OCI-LY1 (cell line): ENCODE measurements at regions not wholly inside any gene's neighbourhood (a gene's known extent, or its start where the extent isn't known, plus 50 kb on each side); places are given as distances from the start of the nearest gene placed in this dataset.

Experiments used
- H2AFZ ChIP-seq: fragments of 200-600 bp; sonication (generic), shearing (Covaris generic); 2 replicates; pipeline ENCODE4 v1.6.0; 2014; ENCODE audit warnings: antibody characterized with exemption, mild to moderate bottlenecking, low read length
- H3F3A ChIP-seq: fragments of 200-600 bp; sonication (generic), shearing (Covaris generic); 2 replicates; pipeline ENCODE4 v1.6.0; 2014; ENCODE audit warnings: mild to moderate bottlenecking, antibody characterized with exemption, low read length, moderate library complexity; ENCODE audit not compliant: insufficient read depth
- H3K27ac ChIP-seq: fragments of 200-600 bp; sonication (generic); 2 replicates; pipeline ENCODE4 v1.5.1; 2014; ENCODE audit warnings: low read length, mixed run types, mild to moderate bottlenecking, low read depth; ENCODE audit not compliant: poor library complexity, severe bottlenecking
- H3K27me3 ChIP-seq: fragments of 200-600 bp; sonication (generic); 2 replicates; pipeline ENCODE4 v1.6.0; 2014; ENCODE audit warnings: antibody characterized with exemption, mild to moderate bottlenecking, low read length, moderate library complexity; ENCODE audit not compliant: insufficient read depth
- H3K36me3 ChIP-seq: fragments of 200-600 bp; sonication (generic); 2 replicates; pipeline ENCODE4 v1.6.1; 2014; ENCODE audit warnings: mild to moderate bottlenecking, antibody characterized with exemption, low read length, moderate library complexity, mixed read lengths; ENCODE audit not compliant: insufficient read depth
- H3K4me1 ChIP-seq: fragments of 200-600 bp; sonication (generic); 2 replicates; pipeline ENCODE4 v1.5.1; 2014; ENCODE audit warnings: mild to moderate bottlenecking, low read length, moderate library complexity; ENCODE audit not compliant: insufficient read depth, severe bottlenecking
- H3K4me2 ChIP-seq: fragments of 200-600 bp; sonication (generic), shearing (Covaris generic); 2 replicates; pipeline ENCODE4 v1.6.1; 2014; ENCODE audit warnings: low read length
- H3K4me3 ChIP-seq: fragments of 200-600 bp; sonication (generic); 2 replicates; pipeline ENCODE4 v1.5.1; 2014; ENCODE audit warnings: low read length, low read depth, mild to moderate bottlenecking, mixed read lengths; ENCODE audit not compliant: poor library complexity, severe bottlenecking
- H3K79me2 ChIP-seq: fragments of 200-600 bp; shearing (Covaris generic); 2 replicates; pipeline ENCODE4 v1.6.1; 2016; ENCODE audit warnings: mixed run types, low read length, mixed read lengths; ENCODE audit not compliant: insufficient read depth
- H3K9ac ChIP-seq: fragments of 200-600 bp; sonication (generic), shearing (Covaris generic); 2 replicates; pipeline ENCODE4 v1.6.1; 2014; ENCODE audit warnings: mild to moderate bottlenecking, low read length, mixed read lengths
- H3K9me2 ChIP-seq: fragments of 200-600 bp; sonication (generic), shearing (Covaris generic); 2 replicates; pipeline ENCODE4 v1.6.1; 2014; ENCODE audit warnings: low read depth, mild to moderate bottlenecking, low read length, mixed read lengths
- H3K9me3 ChIP-seq: fragments of 200-600 bp; shearing (Covaris generic); 2 replicates; pipeline ENCODE4 v1.6.1; 2014; ENCODE audit warnings: low read length, mixed read lengths
- H4K20me1 ChIP-seq: fragments of 200-600 bp; sonication (generic), shearing (Covaris generic); 2 replicates; pipeline ENCODE4 v1.6.0; 2016; ENCODE audit warnings: mild to moderate bottlenecking, low read length; ENCODE audit not compliant: insufficient read depth
- CTCF ChIP-seq: fragments of 200-600 bp; sonication (generic), shearing (Covaris generic); IDR thresholded peaks from 2 replicates; pipeline ENCODE4 v1.5.1; 2017; ENCODE audit warnings: mild to moderate bottlenecking, antibody characterized with exemption, low read length, moderate library complexity, mixed read lengths
- EZH2 ChIP-seq: fragments of 200-600 bp; sonication (generic), shearing (Covaris generic); IDR thresholded peaks from 2 replicates; pipeline ENCODE4 v1.8.0; 2017; ENCODE audit warnings: borderline replicate concordance, mixed run types, mild to moderate bottlenecking, antibody characterized with exemption, low read length, moderate library complexity, mixed read lengths

GRCh38 chr5:60417500-60418181 is 282.3 kb downstream of the DEPDC1B start:
- H2AFZ ChIP-seq, result no peak overlapping the region
- TF ChIP-seq CTCF (no peak), EZH2 (no peak)
- no peaks in the 10 kb centered on the region for H3K9me3 ChIP-seq
- H3K36me3 ChIP-seq, result no peaks in the 10 kb centered on the region
- H3K4me2 ChIP-seq, result no peak overlapping the region
- no peak overlapping the region for H3K27ac ChIP-seq
- no peaks in the 10 kb centered on the region for H3K27me3 ChIP-seq
- H4K20me1 ChIP-seq, result no peaks in the 10 kb centered on the region
- H3K9ac ChIP-seq, result no peak overlapping the region
- H3K4me3 ChIP-seq, result no peak overlapping the region
- H3F3A ChIP-seq, result no peaks in the 10 kb centered on the region
- H3K4me1 ChIP-seq, result no peaks in the 10 kb centered on the region
- no peaks in the 10 kb centered on the region for H3K79me2 ChIP-seq
- no peaks in the 10 kb centered on the region for H3K9me2 ChIP-seq

GRCh38 chr5:60415443-60415842 is 284.5 kb downstream of the DEPDC1B start:
- Histone ChIP-seq H3K4me3 (no peak overlapping the region), H2AFZ (no peak overlapping the region), H3K79me2 (no peaks in the 10 kb centered on the region), H3F3A (no peaks in the 10 kb centered on the region), H3K4me1 (no peaks in the 10 kb centered on the region), H4K20me1 (no peaks in the 10 kb centered on the region), H3K9me2 (no peaks in the 10 kb centered on the region), H3K4me2 (no peak overlapping the region), H3K36me3 (no peaks in the 10 kb centered on the region), H3K27me3 (no peaks in the 10 kb centered on the region), H3K27ac (no peak overlapping the region), H3K9ac (no peak overlapping the region), H3K9me3 (no peaks in the 10 kb centered on the region)
- TF ChIP-seq EZH2 (no peak), CTCF (no peak)

GRCh38 chr5:60410427-60410826 is 289.5 kb downstream of the DEPDC1B start:
- Histone ChIP-seq H3F3A (no peaks in the 10 kb centered on the region), H3K27me3 (no peaks in the 10 kb centered on the region), H3K36me3 (no peaks in the 10 kb centered on the region), H3K79me2 (no peaks in the 10 kb centered on the region), H3K9ac (no peak overlapping the region), H3K27ac (no peak overlapping the region), H3K4me3 (no peak overlapping the region), H3K9me3 (no peaks in the 10 kb centered on the region), H3K4me2 (no peak overlapping the region), H4K20me1 (no peaks in the 10 kb centered on the region), H2AFZ (no peak overlapping the region), H3K4me1 (no peaks in the 10 kb centered on the region), H3K9me2 (no peaks in the 10 kb centered on the region)
- TF ChIP-seq EZH2 (no peak), CTCF (no peak)
